ENCODE measurements at regions not wholly inside any gene's neighbourhood (a gene's known extent, or its start where the extent isn't known, plus 50 kb on each side); places are given as distances from the start of the nearest gene placed in this dataset.
A peak's percentile ranks its signal among the peaks of the same experiment; 100 is the strongest.
"Not testable (repeated sequence)": the region's sequence is repeated elsewhere in the genome, so short reads cannot be mapped to it uniquely, and the experiment has no call there.

GRCh38 chr1:185444676-185445075 lies 127.6 kb upstream of the IVNS1ABP start:
- Mint-ChIP-seq H3K4me1 (peaks cover 26% of the 10 kb centered on the region), H3K27me3 (no peaks in the 10 kb centered on the region), H3K36me3 (ENCODE audit: low read depth) (peaks cover 4% of the 10 kb centered on the region), H3K27ac (no peak overlapping the region), H3K4me3 (no peak overlapping the region), H3K9me3 (peaks cover 19% of the 10 kb centered on the region)
- no peak for DNase-seq
- intact Hi-C loops (cut with micrococcal nuclease), result loop anchor here (10.0 kb wide), 1 partner anchor 220 kb away; no protein-coding TSS in a partner anchor

GRCh38 chr1:185442050-185442449 lies 125.0 kb upstream of the IVNS1ABP start:
- H3K4me3 Mint-ChIP-seq, result no peak overlapping the region
- peaks cover 26% of the 10 kb centered on the region for H3K4me1 Mint-ChIP-seq
- peaks cover 4% of the 10 kb centered on the region for H3K36me3 Mint-ChIP-seq (ENCODE audit: low read depth)
- H3K9me3 Mint-ChIP-seq, result peaks cover 11% of the 10 kb centered on the region
- no peak for DNase-seq
- peak overlapping the region; percentile 12 for H3K27ac Mint-ChIP-seq
- no peaks in the 10 kb centered on the region for H3K27me3 Mint-ChIP-seq
- intact Hi-C loops (cut with micrococcal nuclease), result loop anchor here (10.0 kb wide), 1 partner anchor 223 kb away; no protein-coding TSS in a partner anchor

GRCh38 chr1:185441605-185442004 lies 124.6 kb upstream of the IVNS1ABP start:
- H3K9me3 Mint-ChIP-seq, result peaks cover 11% of the 10 kb centered on the region
- no peak overlapping the region for H3K4me3 Mint-ChIP-seq
- no peak overlapping the region for H3K27ac Mint-ChIP-seq
- no peaks in the 10 kb centered on the region for H3K27me3 Mint-ChIP-seq
- intact Hi-C loops (cut with micrococcal nuclease), result loop anchor here (10.0 kb wide), 1 partner anchor 223 kb away; no protein-coding TSS in a partner anchor
- no peak for DNase-seq
- peaks cover 27% of the 10 kb centered on the region for H3K4me1 Mint-ChIP-seq
- peaks cover 4% of the 10 kb centered on the region for H3K36me3 Mint-ChIP-seq (ENCODE audit: low read depth)

GRCh38 chr1:185440877-185441276 lies 123.8 kb upstream of the IVNS1ABP start:
- no peak overlapping the region for H3K4me3 Mint-ChIP-seq
- no peaks in the 10 kb centered on the region for H3K27me3 Mint-ChIP-seq
- peaks cover 6% of the 10 kb centered on the region for H3K36me3 Mint-ChIP-seq (ENCODE audit: low read depth)
- no peak for DNase-seq
- H3K4me1 Mint-ChIP-seq, result peaks cover 28% of the 10 kb centered on the region
- intact Hi-C loops (cut with micrococcal nuclease), result loop anchor here (1.0 to 10.0 kb wide), 3 partner anchors 119 to 224 kb away; partner anchors contain the start of gene IVNS1ABP
- H3K9me3 Mint-ChIP-seq, result peaks cover 8% of the 10 kb centered on the region
- H3K27ac Mint-ChIP-seq, result no peak overlapping the region

GRCh38 chr1:185439727-185440415 lies 122.8 kb upstream of the IVNS1ABP start:
- peak; percentile 86 for DNase-seq
- peaks cover 8% of the 10 kb centered on the region for H3K36me3 Mint-ChIP-seq (ENCODE audit: low read depth)
- H3K27me3 Mint-ChIP-seq, result no peaks in the 10 kb centered on the region
- no peak overlapping the region for H3K27ac Mint-ChIP-seq
- no peak overlapping the region for H3K4me3 Mint-ChIP-seq
- intact Hi-C loops (cut with micrococcal nuclease), result loop anchor here (1.0 to 10.0 kb wide), 10 partner anchors 19 to 573 kb away; partner anchors contain the start of genes IVNS1ABP, SWT1 and TRMT1L
- H3K9me3 Mint-ChIP-seq, result peaks cover 8% of the 10 kb centered on the region
- H3K4me1 Mint-ChIP-seq, result peaks cover 28% of the 10 kb centered on the region

- intact Hi-C loops (cut with micrococcal nuclease), result loop anchor here (1.0 to 10.0 kb wide), 7 partner anchors 18 to 572 kb away; partner anchors contain the start of genes SWT1 and TRMT1L
- peaks cover 8% of the 10 kb centered on the region for H3K9me3 Mint-ChIP-seq
- no peak for DNase-seq
- H3K27ac Mint-ChIP-seq, result no peak overlapping the region
- H3K4me1 Mint-ChIP-seq, result peaks cover 29% of the 10 kb centered on the region
- H3K27me3 Mint-ChIP-seq, result no peaks in the 10 kb centered on the region
- H3K36me3 Mint-ChIP-seq (ENCODE audit: low read depth), result peaks cover 8% of the 10 kb centered on the region
- no peak overlapping the region for H3K4me3 Mint-ChIP-seq
These were observed 121.9 kb upstream of the IVNS1ABP start for GRCh38 chr1:185438936-185439335.

GRCh38 chr1:185435696-185436379 lies 118.8 kb upstream of the IVNS1ABP start:
- no peak overlapping the region for H3K27ac Mint-ChIP-seq
- intact Hi-C loops (cut with micrococcal nuclease), result loop anchor here (10.0 kb wide), 1 partner anchor 281 kb away; the partner anchor contains the start of genes SWT1 and TRMT1L
- H3K27me3 Mint-ChIP-seq, result no peaks in the 10 kb centered on the region
- peaks cover 15% of the 10 kb centered on the region for H3K4me1 Mint-ChIP-seq
- DNase-seq, result no peak
- H3K9me3 Mint-ChIP-seq, result no peaks in the 10 kb centered on the region
- no peak overlapping the region for H3K4me3 Mint-ChIP-seq
- peaks cover 7% of the 10 kb centered on the region for H3K36me3 Mint-ChIP-seq (ENCODE audit: low read depth)

- peaks cover 15% of the 10 kb centered on the region for H3K4me1 Mint-ChIP-seq
- no peak for DNase-seq
- H3K9me3 Mint-ChIP-seq, result peaks cover 4% of the 10 kb centered on the region
- intact Hi-C loops (cut with micrococcal nuclease), result loop anchor here (10.0 kb wide), 1 partner anchor 280 kb away; the partner anchor contains the start of genes SWT1 and TRMT1L
- no peak overlapping the region for H3K4me3 Mint-ChIP-seq
- H3K36me3 Mint-ChIP-seq (ENCODE audit: low read depth), result peaks cover 7% of the 10 kb centered on the region
- no peaks in the 10 kb centered on the region for H3K27me3 Mint-ChIP-seq
- H3K27ac Mint-ChIP-seq, result no peak overlapping the region
These were observed 117.7 kb upstream of the IVNS1ABP start for GRCh38 chr1:185434721-185435120.

- no peak overlapping the region for H3K27ac Mint-ChIP-seq
- no peaks in the 10 kb centered on the region for H3K27me3 Mint-ChIP-seq
- peaks cover 15% of the 10 kb centered on the region for H3K4me1 Mint-ChIP-seq
- peaks cover 7% of the 10 kb centered on the region for H3K36me3 Mint-ChIP-seq (ENCODE audit: low read depth)
- DNase-seq, result no peak
- intact Hi-C loops (cut with micrococcal nuclease), result loop anchor here (10.0 kb wide), 1 partner anchor 279 kb away; the partner anchor contains the start of genes SWT1 and TRMT1L
- peaks cover 13% of the 10 kb centered on the region for H3K9me3 Mint-ChIP-seq
- H3K4me3 Mint-ChIP-seq, result no peak overlapping the region
These were observed 116.6 kb upstream of the IVNS1ABP start for GRCh38 chr1:185433667-185434066.

GRCh38 chr1:185432948-185433347 lies 115.9 kb upstream of the IVNS1ABP start:
- peak; percentile 72 for DNase-seq
- intact Hi-C loops (cut with micrococcal nuclease), result loop anchor here (10.0 kb wide), 1 partner anchor 278 kb away; the partner anchor contains the start of genes SWT1 and TRMT1L
- no peak overlapping the region for H3K4me3 Mint-ChIP-seq
- peaks cover 7% of the 10 kb centered on the region for H3K36me3 Mint-ChIP-seq (ENCODE audit: low read depth)
- no peak overlapping the region for H3K27ac Mint-ChIP-seq
- H3K27me3 Mint-ChIP-seq, result no peaks in the 10 kb centered on the region
- H3K4me1 Mint-ChIP-seq, result peaks cover 15% of the 10 kb centered on the region
- H3K9me3 Mint-ChIP-seq, result peaks cover 13% of the 10 kb centered on the region

GRCh38 chr1:185431612-185432011 lies 114.6 kb upstream of the IVNS1ABP start:
- intact Hi-C loops (cut with micrococcal nuclease), result loop anchor here (10.0 kb wide), 1 partner anchor 277 kb away; the partner anchor contains the start of genes SWT1 and TRMT1L
- Mint-ChIP-seq H3K27ac (no peak overlapping the region), H3K9me3 (peaks cover 13% of the 10 kb centered on the region), H3K27me3 (no peaks in the 10 kb centered on the region), H3K4me1 (peaks cover 24% of the 10 kb centered on the region), H3K4me3 (no peak overlapping the region), H3K36me3 (ENCODE audit: low read depth) (peaks cover 6% of the 10 kb centered on the region)
- DNase-seq, result no peak

GRCh38 chr1:185429668-185430067 lies 112.6 kb upstream of the IVNS1ABP start:
- intact Hi-C loops (cut with micrococcal nuclease), result loop anchor here (10.0 kb wide), 1 partner anchor 275 kb away; the partner anchor contains the start of genes SWT1 and TRMT1L
- H3K27me3 Mint-ChIP-seq; H3K36me3 Mint-ChIP-seq (ENCODE audit: low read depth); H3K27ac Mint-ChIP-seq; DNase-seq; H3K4me3 Mint-ChIP-seq: not testable (repeated sequence)
- Mint-ChIP-seq H3K9me3 (peaks cover 16% of the 10 kb centered on the region), H3K4me1 (peaks cover 36% of the 10 kb centered on the region)

- H3K36me3 Mint-ChIP-seq (ENCODE audit: low read depth), result peaks cover 8% of the 10 kb centered on the region
- intact Hi-C loops (cut with micrococcal nuclease), result no loop called here
- H3K27me3 Mint-ChIP-seq, result no peaks in the 10 kb centered on the region
- H3K27ac Mint-ChIP-seq, result no peak overlapping the region
- peaks cover 18% of the 10 kb centered on the region for H3K9me3 Mint-ChIP-seq
- no peak for DNase-seq
- H3K4me3 Mint-ChIP-seq, result no peak overlapping the region
- peaks cover 41% of the 10 kb centered on the region for H3K4me1 Mint-ChIP-seq
These were observed 110.7 kb upstream of the IVNS1ABP start for GRCh38 chr1:185427776-185428175.

- peaks cover 18% of the 10 kb centered on the region for H3K9me3 Mint-ChIP-seq
- H3K27ac Mint-ChIP-seq, result no peak overlapping the region
- intact Hi-C loops (cut with micrococcal nuclease), result no loop called here
- H3K27me3 Mint-ChIP-seq, result no peaks in the 10 kb centered on the region
- peaks cover 41% of the 10 kb centered on the region for H3K4me1 Mint-ChIP-seq
- DNase-seq, result no peak
- H3K4me3 Mint-ChIP-seq, result no peak overlapping the region
- peaks cover 7% of the 10 kb centered on the region for H3K36me3 Mint-ChIP-seq (ENCODE audit: low read depth)
These were observed 110.2 kb upstream of the IVNS1ABP start for GRCh38 chr1:185427264-185427663.
